GM12891 (cell line): ENCODE measurements at regions not wholly inside any gene's neighbourhood (a gene's known extent, or its start where the extent isn't known, plus 50 kb on each side); places are given as distances from the start of the nearest gene placed in this dataset.

ENCODE experiments used
- DNase-seq: peaks from one replicate; pipeline ENCODE4 v3.0.0; 2011; ENCODE audit warnings: low spot score; ENCODE audit not compliant: insufficient read length
- FAIRE-seq: peaks from 2 replicates; lab custom pipeline; 2011; peaks lifted over from hg19 to GRCh38; lab: Jason Lieb, UNC
- PAX5 ChIP-seq: IDR thresholded peaks from 2 replicates; pipeline ENCODE4 v1.6.1; 2011; ENCODE audit warnings: low read length, moderate library complexity, mild to moderate bottlenecking; ENCODE audit not compliant: insufficient read depth, severe bottlenecking
- POLR2A ChIP-seq: IDR thresholded peaks from 2 replicates; pipeline ENCODE4 v1.6.1; 2011; ENCODE audit warnings: low read depth, low read length, control low read depth
- POLR2AphosphoS5 ChIP-seq: IDR thresholded peaks from 2 replicates; pipeline ENCODE4 v1.6.1; 2011; ENCODE audit warnings: low read depth, low read length, control low read depth
- POU2F2 ChIP-seq: IDR thresholded peaks from 2 replicates; pipeline ENCODE4 v1.6.1; 2011; ENCODE audit warnings: low read depth, mild to moderate bottlenecking, control low read depth, low read length, moderate library complexity
- SPI1 ChIP-seq: IDR thresholded peaks from 2 replicates; pipeline ENCODE4 v1.6.1; 2011; ENCODE audit warnings: low read depth, low read length, control low read depth
- TAF1 ChIP-seq: IDR thresholded peaks from 2 replicates; pipeline ENCODE4 v1.6.1; 2011; ENCODE audit warnings: low read depth, low read length, control low read depth

- FAIRE-seq: no peak
- TF ChIP-seq POLR2A (no peak), POU2F2 (no peak), TAF1 (no peak), SPI1 (no peak), POLR2AphosphoS5 (no peak), PAX5 (no peak)
- DNase-seq: no peak
Measured at GRCh38 chr7:19239951-19240350, 94.7 kb upstream of the FERD3L start.

DNA sequence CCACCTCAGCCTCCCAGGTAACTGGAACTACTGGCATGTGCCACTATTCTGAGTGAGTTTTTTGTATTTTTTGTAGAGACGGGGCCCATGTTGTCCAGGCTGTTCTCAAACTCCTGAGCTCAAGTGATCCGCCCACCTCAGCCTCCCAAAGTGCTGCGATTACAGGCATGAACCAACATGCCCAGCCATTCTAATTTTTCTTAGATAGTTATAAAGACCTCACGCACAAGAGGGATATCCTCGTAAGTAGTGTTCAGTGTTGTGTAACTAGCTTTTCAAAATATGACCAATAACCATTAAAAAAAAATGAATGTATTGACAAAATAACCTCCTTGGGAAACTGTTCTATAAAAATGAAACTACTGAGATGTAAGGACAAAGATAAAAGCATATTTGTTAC, 90.5 kb upstream of the FERD3L start:
- no peak for DNase-seq
- no peak for FAIRE-seq
- TF ChIP-seq TAF1 (no peak), POU2F2 (no peak), SPI1 (no peak), POLR2AphosphoS5 (no peak), PAX5 (no peak), POLR2A (no peak)

DNA sequence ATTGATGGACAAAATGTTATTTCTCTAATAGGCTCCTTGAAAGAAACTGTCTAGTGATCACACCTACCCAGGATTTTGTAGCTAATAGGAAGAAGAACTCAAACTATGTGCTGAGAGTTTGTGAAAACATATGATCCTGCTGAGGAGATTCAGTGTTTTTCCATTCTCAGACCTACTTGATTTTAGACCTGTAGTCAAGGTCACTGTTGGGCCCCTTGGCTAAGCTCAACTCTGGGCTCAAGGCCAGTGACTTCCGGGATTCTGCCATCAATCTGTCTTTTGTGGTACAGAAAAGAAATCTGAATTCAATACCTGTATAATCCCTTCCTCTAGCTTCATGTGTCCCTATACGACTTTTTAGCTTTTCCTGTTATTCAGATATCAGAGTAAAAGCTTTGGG, 79.7 kb upstream of the FERD3L start:
- no peak for FAIRE-seq
- no peak for DNase-seq
- no peak for TF ChIP-seq POU2F2
- no peak for TF ChIP-seq PAX5
- no peak for TF ChIP-seq POLR2A
- no peak for TF ChIP-seq POLR2AphosphoS5
- TF ChIP-seq TAF1: no peak
- no peak for TF ChIP-seq SPI1

GRCh38 chr7:19215412-19215811, 70.2 kb upstream of the FERD3L start:
- DNase-seq (no peak), FAIRE-seq (no peak)
- no peak for TF ChIP-seq POU2F2
- TF ChIP-seq POLR2A: no peak
- TF ChIP-seq TAF1: no peak
- TF ChIP-seq SPI1: no peak
- no peak for TF ChIP-seq POLR2AphosphoS5
- TF ChIP-seq PAX5: no peak

- TF ChIP-seq TAF1 (no peak), POU2F2 (no peak), POLR2A (no peak), PAX5 (no peak), POLR2AphosphoS5 (no peak), SPI1 (no peak)
- no peak for DNase-seq
- no peak for FAIRE-seq
Measured at GRCh38 chr7:19213746-19214145, 68.5 kb upstream of the FERD3L start.

- FAIRE-seq: no peak
- TF ChIP-seq PAX5 (no peak), POLR2AphosphoS5 (no peak), POU2F2 (no peak), TAF1 (no peak), SPI1 (no peak), POLR2A (no peak)
- DNase-seq: no peak
Measured at GRCh38 chr7:19210893-19211413, 65.7 kb upstream of the FERD3L start.

DNA sequence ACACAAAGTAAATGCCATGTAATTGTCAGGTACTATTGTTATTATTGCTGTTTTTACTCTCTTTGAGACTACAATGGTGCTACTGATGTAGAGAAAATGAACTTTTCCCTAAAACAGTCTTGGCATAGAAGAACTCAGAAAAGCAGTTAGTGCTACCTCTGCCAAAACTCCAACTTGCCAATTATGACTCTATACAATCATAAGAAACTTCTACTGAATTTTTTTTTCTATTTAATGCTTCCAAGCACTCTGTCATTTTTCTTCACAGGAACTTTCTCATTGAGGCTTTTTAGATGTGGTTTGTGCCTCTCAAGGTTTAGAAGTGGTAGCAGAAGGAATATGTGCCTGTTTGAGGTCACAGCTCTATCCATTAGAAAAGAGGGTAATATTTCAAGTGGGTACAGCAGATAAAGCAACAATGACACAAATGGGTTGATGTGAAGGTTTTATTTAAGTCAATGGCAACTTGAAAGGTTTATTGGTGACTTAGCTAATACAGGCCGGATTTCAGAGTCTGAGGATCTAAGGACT, 64.0 kb upstream of the FERD3L start:
- no peak for TF ChIP-seq POU2F2
- no peak for TF ChIP-seq PAX5
- TF ChIP-seq POLR2AphosphoS5: no peak
- TF ChIP-seq SPI1: no peak
- no peak for TF ChIP-seq POLR2A
- no peak for TF ChIP-seq TAF1
- DNase-seq (no peak), FAIRE-seq (no peak)

DNA sequence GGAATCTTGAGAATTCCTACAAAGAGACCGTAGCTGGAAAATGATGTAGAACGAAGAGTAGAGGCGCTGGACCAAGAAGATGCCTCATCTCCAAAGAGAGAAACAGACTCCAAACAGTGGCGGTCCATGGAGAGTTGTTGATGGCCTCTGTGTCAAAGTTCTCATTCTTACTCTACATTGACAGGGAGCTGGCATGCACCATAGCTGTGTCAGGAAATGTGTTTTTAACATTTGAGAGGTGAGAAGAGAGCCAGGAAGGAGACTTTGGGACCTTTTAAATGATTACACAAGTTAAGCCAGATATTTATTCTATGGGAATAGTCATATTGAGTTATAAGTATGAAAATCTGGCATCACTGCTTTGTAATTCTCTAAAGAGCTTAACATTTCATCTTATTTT, 61.5 kb upstream of the FERD3L start:
- DNase-seq (no peak), FAIRE-seq (no peak)
- TF ChIP-seq PAX5 (no peak), TAF1 (no peak), POLR2AphosphoS5 (no peak), POU2F2 (no peak), POLR2A (no peak), SPI1 (no peak)

GRCh38 chr7:19203686-19204085, 58.5 kb upstream of the FERD3L start:
- FAIRE-seq (no peak), DNase-seq (no peak)
- TF ChIP-seq PAX5 (no peak), SPI1 (no peak), POU2F2 (no peak), TAF1 (no peak)

DNA sequence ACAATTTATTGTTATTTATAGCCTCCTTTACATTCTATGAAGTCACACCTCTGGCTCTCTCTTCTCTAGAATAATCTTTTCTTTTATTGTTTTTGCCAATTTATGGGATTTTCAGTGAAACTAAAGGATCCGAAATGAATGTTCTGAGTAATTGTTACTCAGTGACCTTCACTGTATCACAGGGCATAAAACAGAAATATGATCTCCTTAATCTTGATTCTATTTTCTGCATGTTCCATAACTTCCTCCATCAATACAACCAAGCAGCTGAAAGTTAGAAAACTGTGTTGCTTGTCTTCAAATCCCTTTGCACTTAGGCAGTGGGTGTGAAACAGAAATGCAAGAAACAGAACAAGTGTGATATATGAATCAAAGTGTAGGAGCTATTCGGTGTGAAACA, 57.4 kb upstream of the FERD3L start:
- TF ChIP-seq PAX5: no peak
- no peak for TF ChIP-seq POLR2A
- TF ChIP-seq SPI1: no peak

More for the DNA sequence above, 57.4 kb upstream of the FERD3L start:
- DNase-seq (no peak), FAIRE-seq (no peak)
